Mucosa of descending colon (tissue), 3 donors: ENCODE measurements at regions not wholly inside any gene's neighbourhood (a gene's known extent, or its start where the extent isn't known, plus 50 kb on each side); places are given as distances from the start of the nearest gene placed in this dataset.

Source experiments
- ATAC-seq: fragments of 200-7000 bp; cut with Tn5 transposase; one replicate; pipeline ENCODE4 v1.9.1; 2020; ENCODE audit warnings: mild to moderate bottlenecking, moderate library complexity
- DNase-seq, 3 donors: peaks; one replicate each; pipeline ENCODE4 v3.0.0-alpha.2; 2020
- H3K36me3 ChIP-seq: fragments of 200-600 bp; one replicate; pipeline ENCODE4 v1.8.0; 2021; ENCODE audit warnings: low read depth, mild to moderate bottlenecking
- H3K4me1 ChIP-seq: fragments of 200-600 bp; one replicate; pipeline ENCODE4 v1.8.0; 2021; ENCODE audit warnings: low read depth, mild to moderate bottlenecking
- H3K4me3 ChIP-seq: fragments of 200-600 bp; one replicate; pipeline ENCODE4 v1.8.0; 2021; ENCODE audit warnings: mild to moderate bottlenecking
- H3K9me3 ChIP-seq: fragments of 200-600 bp; one replicate; pipeline ENCODE4 v1.8.0; 2021; ENCODE audit warnings: mild to moderate bottlenecking
- intact Hi-C, 2 donors: fragments of 100-400 bp; cut with DNase I in 1 of 2; cut with micrococcal nuclease in 1 of 2; formaldehyde crosslinking; loops; one replicate each; pipeline versions ENCODE4 v1.11.0 to v1.11.1; 2022; cut with DNase I, micrococcal nuclease
- TF ChIP-seq, protein P1 (sequence below): fragments of 200-600 bp; IDR thresholded peaks from one replicate; pipeline ENCODE4 v1.8.0; 2022; ENCODE audit warnings: antibody characterized with exemption, mild to moderate bottlenecking
- donor health status: DM: no; HTN: no; CAD: no; lungs with moderate emphysema.
- donor health status: DM: no; HTN: no; CAD: no.
- donor health status: DM: no; HTN: yes; CAD: no.

DNA sequence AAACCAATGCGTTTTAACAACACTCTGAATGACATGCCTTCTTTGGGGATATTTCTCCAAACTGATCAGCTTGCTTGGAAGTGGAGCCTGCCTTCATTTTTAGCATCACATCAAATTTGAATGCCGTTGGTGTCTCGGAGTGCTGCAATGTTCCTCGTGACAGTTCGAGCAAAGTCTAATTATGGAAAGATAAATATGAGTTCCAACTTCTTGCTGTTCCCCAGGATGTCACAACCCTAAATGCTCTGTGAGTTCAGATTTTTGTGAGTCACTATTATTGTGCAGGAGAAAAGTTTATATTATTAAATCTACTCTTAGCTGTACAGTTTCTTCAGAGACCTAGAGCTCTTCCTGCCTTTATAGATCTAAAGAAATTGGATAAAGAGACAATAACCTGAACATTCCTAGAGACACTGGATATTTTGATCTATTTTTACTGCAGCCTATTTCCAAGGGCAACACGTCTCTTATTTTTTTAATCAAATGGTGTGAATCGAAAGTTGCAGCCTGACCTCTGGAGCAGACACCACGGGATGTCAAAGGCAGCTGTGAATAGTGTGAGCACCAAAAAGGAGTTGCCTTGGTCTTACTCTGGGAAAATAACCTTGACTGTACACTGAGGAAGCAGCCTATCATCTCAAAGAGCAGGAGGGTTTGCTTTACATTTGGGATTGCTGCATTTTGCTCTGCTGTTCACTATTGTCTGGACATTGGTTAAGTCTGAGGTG, 330.1 kb downstream of the TDRD15 start:
- no peak for ATAC-seq
- H3K36me3 ChIP-seq, result no peaks in the 10 kb centered on the region
- H3K4me3 ChIP-seq, result no peak overlapping the region
- intact Hi-C loops, result no loop called here
- H3K9me3 ChIP-seq, result no peaks in the 10 kb centered on the region
- TF ChIP-seq, protein P1, sequence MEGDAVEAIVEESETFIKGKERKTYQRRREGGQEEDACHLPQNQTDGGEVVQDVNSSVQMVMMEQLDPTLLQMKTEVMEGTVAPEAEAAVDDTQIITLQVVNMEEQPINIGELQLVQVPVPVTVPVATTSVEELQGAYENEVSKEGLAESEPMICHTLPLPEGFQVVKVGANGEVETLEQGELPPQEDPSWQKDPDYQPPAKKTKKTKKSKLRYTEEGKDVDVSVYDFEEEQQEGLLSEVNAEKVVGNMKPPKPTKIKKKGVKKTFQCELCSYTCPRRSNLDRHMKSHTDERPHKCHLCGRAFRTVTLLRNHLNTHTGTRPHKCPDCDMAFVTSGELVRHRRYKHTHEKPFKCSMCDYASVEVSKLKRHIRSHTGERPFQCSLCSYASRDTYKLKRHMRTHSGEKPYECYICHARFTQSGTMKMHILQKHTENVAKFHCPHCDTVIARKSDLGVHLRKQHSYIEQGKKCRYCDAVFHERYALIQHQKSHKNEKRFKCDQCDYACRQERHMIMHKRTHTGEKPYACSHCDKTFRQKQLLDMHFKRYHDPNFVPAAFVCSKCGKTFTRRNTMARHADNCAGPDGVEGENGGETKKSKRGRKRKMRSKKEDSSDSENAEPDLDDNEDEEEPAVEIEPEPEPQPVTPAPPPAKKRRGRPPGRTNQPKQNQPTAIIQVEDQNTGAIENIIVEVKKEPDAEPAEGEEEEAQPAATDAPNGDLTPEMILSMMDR, result no peak
- DNase-seq, result no peak
- no peaks in the 10 kb centered on the region for H3K4me1 ChIP-seq

DNA sequence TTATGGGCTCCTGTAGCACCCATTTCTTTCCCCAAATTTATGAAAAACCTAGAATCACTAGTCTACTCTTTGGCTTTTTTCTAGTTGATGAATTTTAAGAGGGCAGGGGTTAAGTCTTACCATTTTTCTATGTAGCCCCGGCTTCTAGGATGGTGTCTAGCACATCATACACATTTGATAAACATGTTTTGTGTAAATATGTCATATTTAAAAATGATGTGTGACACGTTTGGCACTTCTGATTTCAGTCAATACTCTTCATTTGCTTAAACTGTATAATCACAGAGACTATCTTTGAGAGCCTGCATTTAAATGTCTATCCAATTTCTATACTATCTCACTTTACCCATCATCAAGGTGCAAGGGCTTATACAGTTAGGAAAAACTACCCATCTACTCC, 331.1 kb downstream of the TDRD15 start:
- intact Hi-C loops, result no loop called here
- ATAC-seq (no peak), DNase-seq (no peak)
- TF ChIP-seq, protein P1, result no peak
- H3K4me3 ChIP-seq, result no peak overlapping the region
- H3K9me3 ChIP-seq, result no peaks in the 10 kb centered on the region
- H3K4me1 ChIP-seq, result no peaks in the 10 kb centered on the region
- no peaks in the 10 kb centered on the region for H3K36me3 ChIP-seq

- intact Hi-C loops, result no loop called here
- Histone ChIP-seq H3K9me3 (no peaks in the 10 kb centered on the region), H3K4me1 (no peaks in the 10 kb centered on the region), H3K4me3 (no peak overlapping the region), H3K36me3 (no peaks in the 10 kb centered on the region)
- TF ChIP-seq, protein P1, result no peak
- DNase-seq, result no peak
- no peak for ATAC-seq
Measured at GRCh38 chr2:21461754-21462240, 338.0 kb downstream of the TDRD15 start.

DNA sequence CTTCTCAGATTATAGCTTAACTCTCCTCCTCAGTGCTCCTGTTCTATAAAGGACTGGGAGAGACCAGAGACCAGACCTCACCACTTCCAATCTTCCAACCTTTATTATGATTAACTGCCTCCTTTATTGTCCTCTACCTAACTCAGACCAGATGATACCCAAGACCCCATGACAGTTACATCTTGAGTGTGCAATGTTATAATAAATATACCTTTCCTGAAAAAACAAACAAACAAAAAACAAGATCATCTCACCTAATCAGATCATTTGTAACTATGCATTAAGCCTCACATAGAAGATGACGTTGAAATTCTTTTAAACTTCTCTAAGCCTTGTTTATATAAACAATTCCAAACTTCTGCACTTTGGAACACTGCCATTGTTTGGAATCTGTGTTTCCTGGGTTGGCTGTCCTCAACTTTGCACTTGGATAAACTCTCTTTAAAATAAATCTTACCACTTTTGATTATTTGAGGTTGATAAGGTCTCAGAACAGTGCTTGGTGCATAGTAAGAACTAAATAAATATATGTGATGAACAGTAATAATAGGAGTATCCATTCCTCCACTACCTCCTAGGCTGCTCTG, 342.7 kb downstream of the TDRD15 start:
- no peaks in the 10 kb centered on the region for H3K36me3 ChIP-seq
- TF ChIP-seq, protein P1, result no peak
- H3K4me1 ChIP-seq, result no peaks in the 10 kb centered on the region
- no peak for ATAC-seq
- intact Hi-C loops, result no loop called here
- no peak overlapping the region for H3K4me3 ChIP-seq
- H3K9me3 ChIP-seq, result no peaks in the 10 kb centered on the region
- DNase-seq, result no peak

DNA sequence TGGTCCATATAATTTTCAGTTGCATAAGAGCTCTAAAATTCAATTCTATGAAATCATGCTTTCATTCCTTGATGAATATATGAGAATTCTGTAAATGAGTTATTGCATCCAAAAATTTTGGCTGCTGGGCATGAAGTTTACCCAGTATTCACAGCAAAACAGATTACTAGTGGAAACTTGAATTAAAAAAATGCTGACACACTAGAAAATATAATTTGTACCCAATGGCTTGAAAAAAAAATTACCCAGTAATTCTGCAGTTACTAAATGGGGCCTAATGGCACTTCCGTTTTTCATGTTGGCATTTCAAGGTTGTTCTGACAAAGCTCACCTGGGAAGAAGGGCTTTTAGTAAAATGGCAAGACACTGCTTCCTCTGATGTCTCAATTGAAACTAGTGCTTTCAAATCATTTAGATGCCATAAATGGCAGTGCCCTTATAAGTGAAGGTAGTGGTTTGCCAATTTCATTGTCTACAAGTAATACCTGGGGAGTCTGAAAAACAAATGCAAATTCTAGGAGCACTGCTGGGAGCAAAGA, 343.6 kb downstream of the TDRD15 start:
- TF ChIP-seq, protein P1, result no peak
- DNase-seq (no peak), ATAC-seq (no peak)
- no peak overlapping the region for H3K4me3 ChIP-seq
- intact Hi-C loops, result no loop called here
- no peaks in the 10 kb centered on the region for H3K36me3 ChIP-seq
- H3K9me3 ChIP-seq, result no peaks in the 10 kb centered on the region
- no peaks in the 10 kb centered on the region for H3K4me1 ChIP-seq
